ENCODE measurements at regions not wholly inside any gene's neighbourhood (a gene's known extent, or its start where the extent isn't known, plus 50 kb on each side); places are given as distances from the start of the nearest gene placed in this dataset.

DNA sequence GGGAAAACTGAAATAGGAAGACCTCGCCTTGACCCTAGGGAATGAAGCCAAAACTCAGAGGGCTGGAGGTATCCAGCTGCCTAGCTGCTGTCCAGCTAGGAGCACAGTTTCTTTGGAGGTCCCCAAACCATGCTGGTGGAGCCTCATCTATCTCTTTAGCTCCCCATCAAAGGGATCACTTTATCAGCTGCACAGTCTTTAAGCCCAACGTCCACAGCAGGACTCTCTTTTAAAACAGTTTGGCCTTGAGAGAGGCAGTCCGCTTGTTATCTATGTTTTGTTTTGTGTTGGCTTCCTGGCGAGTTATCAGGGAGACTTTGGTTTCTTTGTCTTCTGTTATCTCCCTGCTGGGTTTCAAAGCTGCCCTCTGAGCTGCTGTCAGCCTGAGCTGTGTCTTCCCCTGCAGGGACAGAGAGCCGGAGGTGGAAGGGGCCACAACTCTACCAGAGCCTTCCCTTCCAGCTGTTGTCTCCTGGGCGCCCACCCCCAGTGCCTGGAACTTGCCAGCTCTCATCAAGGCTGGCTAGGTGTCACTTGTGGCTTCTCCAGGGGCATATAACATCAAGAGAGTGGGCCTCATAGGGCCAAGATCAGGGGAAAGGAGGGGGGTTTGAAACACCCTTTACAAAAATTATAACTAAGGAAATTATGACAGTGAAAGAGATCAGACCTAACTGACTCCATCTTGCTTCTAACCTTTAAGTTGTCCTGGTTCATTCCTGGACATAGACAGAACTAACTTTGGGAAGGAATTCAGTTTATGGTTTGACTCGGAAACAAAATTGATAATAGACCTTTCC lies 61.4 kb upstream of the C15orf39 start (continued):
- no peak; the same call in 1 of the 2 replicates for TF ChIP-seq ZNF776 (CRISPR knock-in tag; IDR thresholded peaks at IDR 0.05)
- 0 out of 2 replicates have a peak, but pooled peaks have one; percentile 45 for TF ChIP-seq HNRNPL (IDR thresholded peaks at IDR 0.05; ENCODE audit: low read depth, low read length)
- no peak for TF ChIP-seq ZNF326 (CRISPR knock-in tag; IDR thresholded peaks at IDR 0.05; ENCODE audit: borderline replicate concordance)
- no peak for TF ChIP-seq KDM5A (IDR thresholded peaks at IDR 0.05; ENCODE audit: borderline replicate concordance, low read length)
- TF ChIP-seq, protein P1, sequence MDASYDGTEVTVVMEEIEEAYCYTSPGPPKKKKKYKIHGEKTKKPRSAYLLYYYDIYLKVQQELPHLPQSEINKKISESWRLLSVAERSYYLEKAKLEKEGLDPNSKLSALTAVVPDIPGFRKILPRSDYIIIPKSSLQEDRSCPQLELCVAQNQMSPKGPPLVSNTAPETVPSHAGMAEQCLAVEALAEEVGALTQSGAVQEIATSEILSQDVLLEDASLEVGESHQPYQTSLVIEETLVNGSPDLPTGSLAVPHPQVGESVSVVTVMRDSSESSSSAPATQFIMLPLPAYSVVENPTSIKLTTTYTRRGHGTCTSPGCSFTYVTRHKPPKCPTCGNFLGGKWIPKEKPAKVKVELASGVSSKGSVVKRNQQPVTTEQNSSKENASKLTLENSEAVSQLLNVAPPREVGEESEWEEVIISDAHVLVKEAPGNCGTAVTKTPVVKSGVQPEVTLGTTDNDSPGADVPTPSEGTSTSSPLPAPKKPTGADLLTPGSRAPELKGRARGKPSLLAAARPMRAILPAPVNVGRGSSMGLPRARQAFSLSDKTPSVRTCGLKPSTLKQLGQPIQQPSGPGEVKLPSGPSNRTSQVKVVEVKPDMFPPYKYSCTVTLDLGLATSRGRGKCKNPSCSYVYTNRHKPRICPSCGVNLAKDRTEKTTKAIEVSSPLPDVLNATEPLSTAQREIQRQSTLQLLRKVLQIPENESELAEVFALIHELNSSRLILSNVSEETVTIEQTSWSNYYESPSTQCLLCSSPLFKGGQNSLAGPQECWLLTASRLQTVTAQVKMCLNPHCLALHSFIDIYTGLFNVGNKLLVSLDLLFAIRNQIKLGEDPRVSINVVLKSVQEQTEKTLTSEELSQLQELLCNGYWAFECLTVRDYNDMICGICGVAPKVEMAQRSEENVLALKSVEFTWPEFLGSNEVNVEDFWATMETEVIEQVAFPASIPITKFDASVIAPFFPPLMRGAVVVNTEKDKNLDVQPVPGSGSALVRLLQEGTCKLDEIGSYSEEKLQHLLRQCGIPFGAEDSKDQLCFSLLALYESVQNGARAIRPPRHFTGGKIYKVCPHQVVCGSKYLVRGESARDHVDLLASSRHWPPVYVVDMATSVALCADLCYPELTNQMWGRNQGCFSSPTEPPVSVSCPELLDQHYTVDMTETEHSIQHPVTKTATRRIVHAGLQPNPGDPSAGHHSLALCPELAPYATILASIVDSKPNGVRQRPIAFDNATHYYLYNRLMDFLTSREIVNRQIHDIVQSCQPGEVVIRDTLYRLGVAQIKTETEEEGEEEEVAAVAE (CRISPR knock-in tag; IDR thresholded peaks at IDR 0.05; ENCODE audit: borderline replicate concordance), result no peak; the same call in 1 of the 2 replicates
- TF ChIP-seq, protein P2, sequence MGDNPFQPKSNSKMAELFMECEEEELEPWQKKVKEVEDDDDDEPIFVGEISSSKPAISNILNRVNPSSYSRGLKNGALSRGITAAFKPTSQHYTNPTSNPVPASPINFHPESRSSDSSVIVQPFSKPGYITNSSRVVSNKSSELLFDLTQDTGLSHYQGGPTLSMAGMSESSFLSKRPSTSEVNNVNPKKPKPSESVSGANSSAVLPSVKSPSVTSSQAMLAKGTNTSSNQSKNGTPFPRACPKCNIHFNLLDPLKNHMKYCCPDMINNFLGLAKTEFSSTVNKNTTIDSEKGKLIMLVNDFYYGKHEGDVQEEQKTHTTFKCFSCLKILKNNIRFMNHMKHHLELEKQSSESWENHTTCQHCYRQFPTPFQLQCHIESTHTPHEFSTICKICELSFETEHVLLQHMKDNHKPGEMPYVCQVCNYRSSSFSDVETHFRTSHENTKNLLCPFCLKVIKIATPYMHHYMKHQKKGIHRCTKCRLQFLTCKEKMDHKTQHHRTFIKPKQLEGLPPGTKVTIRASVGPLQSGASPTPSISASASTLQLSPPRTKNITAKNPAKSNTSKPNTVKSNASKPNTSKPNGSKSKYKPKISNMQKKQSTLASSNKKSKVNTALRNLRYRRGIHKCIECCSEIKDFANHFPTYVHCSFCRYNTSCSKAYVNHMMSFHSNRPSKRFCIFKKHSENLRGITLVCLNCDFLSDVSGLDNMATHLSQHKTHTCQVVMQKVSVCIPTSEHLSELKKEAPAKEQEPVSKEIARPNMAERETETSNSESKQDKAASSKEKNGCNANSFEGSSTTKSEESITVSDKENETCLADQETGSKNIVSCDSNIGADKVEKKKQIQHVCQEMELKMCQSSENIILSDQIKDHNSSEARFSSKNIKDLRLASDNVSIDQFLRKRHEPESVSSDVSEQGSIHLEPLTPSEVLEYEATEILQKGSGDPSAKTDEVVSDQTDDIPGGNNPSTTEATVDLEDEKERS (CRISPR knock-in tag; IDR thresholded peaks at IDR 0.05), result no peak
- TF ChIP-seq, protein P3, sequence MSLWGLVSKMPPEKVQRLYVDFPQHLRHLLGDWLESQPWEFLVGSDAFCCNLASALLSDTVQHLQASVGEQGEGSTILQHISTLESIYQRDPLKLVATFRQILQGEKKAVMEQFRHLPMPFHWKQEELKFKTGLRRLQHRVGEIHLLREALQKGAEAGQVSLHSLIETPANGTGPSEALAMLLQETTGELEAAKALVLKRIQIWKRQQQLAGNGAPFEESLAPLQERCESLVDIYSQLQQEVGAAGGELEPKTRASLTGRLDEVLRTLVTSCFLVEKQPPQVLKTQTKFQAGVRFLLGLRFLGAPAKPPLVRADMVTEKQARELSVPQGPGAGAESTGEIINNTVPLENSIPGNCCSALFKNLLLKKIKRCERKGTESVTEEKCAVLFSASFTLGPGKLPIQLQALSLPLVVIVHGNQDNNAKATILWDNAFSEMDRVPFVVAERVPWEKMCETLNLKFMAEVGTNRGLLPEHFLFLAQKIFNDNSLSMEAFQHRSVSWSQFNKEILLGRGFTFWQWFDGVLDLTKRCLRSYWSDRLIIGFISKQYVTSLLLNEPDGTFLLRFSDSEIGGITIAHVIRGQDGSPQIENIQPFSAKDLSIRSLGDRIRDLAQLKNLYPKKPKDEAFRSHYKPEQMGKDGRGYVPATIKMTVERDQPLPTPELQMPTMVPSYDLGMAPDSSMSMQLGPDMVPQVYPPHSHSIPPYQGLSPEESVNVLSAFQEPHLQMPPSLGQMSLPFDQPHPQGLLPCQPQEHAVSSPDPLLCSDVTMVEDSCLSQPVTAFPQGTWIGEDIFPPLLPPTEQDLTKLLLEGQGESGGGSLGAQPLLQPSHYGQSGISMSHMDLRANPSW (CRISPR knock-in tag; IDR thresholded peaks at IDR 0.05; ENCODE audit: borderline replicate concordance), result peak; percentile 86; the same call in 1 of the 2 replicates
- no peak for TF ChIP-seq ZSCAN20 (CRISPR knock-in tag; IDR thresholded peaks at IDR 0.05; ENCODE audit: borderline replicate concordance)
- no peak for TF ChIP-seq FLYWCH1 (CRISPR knock-in tag; IDR thresholded peaks at IDR 0.05)
- no peak for TF ChIP-seq ZNF530 (CRISPR knock-in tag; IDR thresholded peaks at IDR 0.05; ENCODE audit: low read depth)
- TF ChIP-seq ZSCAN29 (CRISPR knock-in tag; conservative IDR thresholded peaks at IDR 0.05), result no peak; the same call in 1 of the 2 replicates
- TF ChIP-seq TCF7 (IDR thresholded peaks at IDR 0.05; ENCODE audit: low read depth), result peak; percentile 95
- TF ChIP-seq SMYD3 (CRISPR knock-in tag; IDR thresholded peaks at IDR 0.05), result 0 out of 2 replicates have a peak, but pooled peaks have one; percentile 56
- TF ChIP-seq NR2F2 (IDR thresholded peaks at IDR 0.05; ENCODE audit: borderline replicate concordance, low read depth), result peak; percentile 78; the same call in 1 of the 2 replicates
- TF ChIP-seq ZNF34 (CRISPR knock-in tag; IDR thresholded peaks at IDR 0.05; ENCODE audit: borderline replicate concordance), result no peak
- no peak for TF ChIP-seq ATAD3A (CRISPR knock-in tag; IDR thresholded peaks at IDR 0.05)
- no peak for TF ChIP-seq KAT2B (IDR thresholded peaks at IDR 0.05; ENCODE audit: borderline replicate concordance, low read depth, low read length)

Measured in HepG2 (cell line).